KBM-7 (cell line): ENCODE measurements at regions not wholly inside any gene's neighbourhood (a gene's known extent, or its start where the extent isn't known, plus 50 kb on each side); places are given as distances from the start of the nearest gene placed in this dataset.
"Not testable (repeated sequence)": the region's sequence is repeated elsewhere in the genome, so short reads cannot be mapped to it uniquely, and the experiment has no call there.

Experiments used
- DNase-seq: peaks from one replicate; pipeline ENCODE4 v3.0.0-alpha.2; 2015
- in situ Hi-C: fragments of 300-500 bp; cut with MboI; formaldehyde crosslinking; loops from 2 replicates; pipeline ENCODE4 v1.14.3; 2020; ENCODE audit warnings: low sequenced_read_pairs, low pct_unique_long_range_greater_than_20kb, mixed read lengths

DNA sequence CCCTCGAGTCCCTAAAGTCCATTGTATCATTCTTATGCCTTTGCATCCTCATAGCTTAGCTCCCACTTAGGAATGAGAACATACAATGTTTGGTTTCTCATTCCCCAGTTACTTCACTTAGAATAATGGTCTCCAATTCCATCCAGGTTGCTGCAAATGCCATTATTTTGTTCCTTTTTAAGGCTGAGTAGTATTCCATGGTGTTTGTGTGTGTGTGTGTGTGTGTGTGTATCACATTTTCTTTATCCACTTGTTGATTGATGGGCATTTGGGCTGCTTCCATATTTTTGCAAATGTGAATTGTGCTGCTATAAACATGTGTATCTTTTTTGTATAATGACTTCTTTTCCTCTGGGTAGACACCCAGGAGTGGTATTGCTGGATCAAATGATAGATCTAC, 59.5 kb upstream of the PITX1 start:
- in situ Hi-C loops, DNase-seq: not testable (repeated sequence)

DNA sequence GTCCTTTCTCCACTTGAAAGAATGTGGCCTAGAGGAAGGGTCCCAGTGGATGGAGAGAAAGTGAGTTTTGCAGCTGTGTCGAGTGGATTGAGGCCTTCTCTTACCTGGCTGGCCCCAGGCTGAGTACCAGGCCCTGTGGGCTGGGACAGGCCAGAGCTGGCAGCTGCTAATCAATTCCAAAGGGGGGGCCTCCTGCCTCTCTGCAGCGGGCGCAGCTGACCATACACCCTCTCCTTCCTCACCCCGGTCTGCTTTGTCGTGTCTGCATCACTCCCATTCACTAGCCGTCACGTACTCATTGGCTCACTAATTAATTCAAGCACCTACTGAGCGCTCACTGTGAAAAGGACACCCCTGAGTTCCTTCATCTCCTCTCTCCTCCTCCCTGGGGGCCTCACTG, 58.4 kb upstream of the PITX1 start:
- no peak for DNase-seq
- in situ Hi-C loops: no loop called here

DNA sequence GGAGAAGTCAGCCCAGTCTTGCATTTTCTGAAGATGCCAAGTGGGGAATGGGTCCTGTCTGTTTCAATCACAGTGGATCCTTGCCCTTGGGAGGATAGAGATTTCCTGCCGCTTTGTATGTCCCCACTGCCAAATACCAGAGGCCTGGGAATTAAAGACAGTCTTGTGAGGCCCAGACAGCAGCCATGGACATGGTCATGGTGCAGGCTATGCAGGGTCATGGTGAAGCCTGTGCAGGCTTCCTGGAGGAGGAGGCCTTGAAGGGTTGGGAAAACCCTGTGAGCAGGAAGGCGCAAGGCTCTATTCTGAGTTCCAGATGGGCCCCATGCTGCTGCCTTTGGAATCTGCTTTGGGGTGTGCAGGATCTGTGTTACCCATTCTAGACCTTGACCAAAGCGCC, 57.3 kb upstream of the PITX1 start:
- DNase-seq: no peak
- in situ Hi-C loops: no loop called here

DNA sequence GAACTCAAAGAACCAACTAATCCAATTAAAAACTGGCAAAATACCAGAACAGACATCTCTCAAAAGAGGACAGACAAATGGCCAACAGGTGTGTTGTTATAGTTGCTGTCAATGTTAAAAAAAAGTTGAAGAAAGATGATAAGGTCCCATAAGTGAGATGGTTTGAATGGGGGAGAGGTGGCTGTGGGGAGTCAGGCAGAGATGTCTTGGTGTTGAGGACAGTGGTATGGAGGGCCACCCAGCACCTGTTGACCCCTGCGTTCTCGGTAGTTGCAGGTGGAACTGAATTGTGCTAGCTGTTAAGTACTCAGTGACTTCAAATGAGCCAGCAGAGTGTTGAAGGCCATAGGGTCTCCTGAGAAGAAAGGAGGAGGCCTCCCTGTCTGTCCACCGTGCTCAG, 55.9 kb upstream of the PITX1 start:
- in situ Hi-C loops: no loop called here
- no peak for DNase-seq

DNA sequence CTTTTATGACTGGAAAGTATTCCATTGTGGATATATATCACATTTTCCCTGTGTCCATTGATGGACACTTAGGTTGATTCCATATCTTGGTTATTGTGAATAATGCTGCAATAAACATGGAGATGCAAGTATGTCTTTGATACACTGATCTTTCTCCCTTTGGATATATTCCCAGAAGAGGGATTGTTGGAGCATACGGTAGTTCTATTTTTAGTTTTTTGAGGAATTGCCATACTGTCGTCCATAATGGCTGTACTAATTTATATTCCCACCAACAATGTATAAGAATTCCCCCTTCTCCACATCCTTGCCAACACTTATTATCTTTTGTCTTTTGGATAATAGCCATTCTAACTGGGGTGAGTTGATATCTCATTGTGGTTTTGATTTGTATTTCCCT, 54.9 kb upstream of the PITX1 start:
- in situ Hi-C loops: no loop called here

DNA sequence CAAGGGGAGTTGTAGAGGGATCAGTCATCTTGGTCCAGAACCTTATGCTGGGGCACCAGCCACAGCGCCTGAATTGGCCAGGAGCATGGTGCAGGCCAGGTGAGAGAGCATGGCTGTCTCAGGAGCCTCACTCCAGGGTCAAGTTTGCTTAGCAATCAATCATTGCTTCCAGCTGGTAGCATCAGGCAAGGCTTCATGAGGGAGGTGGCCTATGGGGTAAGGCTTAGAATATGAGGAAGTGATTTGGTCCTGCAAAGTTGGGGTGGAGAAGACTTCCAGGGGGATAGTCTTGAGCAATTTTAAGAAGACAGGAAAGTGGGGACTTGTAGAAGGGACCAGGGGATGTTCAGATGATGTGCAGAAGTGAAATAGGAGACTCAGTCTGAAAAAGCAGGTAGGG, 53.9 kb upstream of the PITX1 start:
- in situ Hi-C loops: no loop called here
- no peak for DNase-seq

More for the DNA sequence above, 54.9 kb upstream of the PITX1 start:
- no peak for DNase-seq

DNA sequence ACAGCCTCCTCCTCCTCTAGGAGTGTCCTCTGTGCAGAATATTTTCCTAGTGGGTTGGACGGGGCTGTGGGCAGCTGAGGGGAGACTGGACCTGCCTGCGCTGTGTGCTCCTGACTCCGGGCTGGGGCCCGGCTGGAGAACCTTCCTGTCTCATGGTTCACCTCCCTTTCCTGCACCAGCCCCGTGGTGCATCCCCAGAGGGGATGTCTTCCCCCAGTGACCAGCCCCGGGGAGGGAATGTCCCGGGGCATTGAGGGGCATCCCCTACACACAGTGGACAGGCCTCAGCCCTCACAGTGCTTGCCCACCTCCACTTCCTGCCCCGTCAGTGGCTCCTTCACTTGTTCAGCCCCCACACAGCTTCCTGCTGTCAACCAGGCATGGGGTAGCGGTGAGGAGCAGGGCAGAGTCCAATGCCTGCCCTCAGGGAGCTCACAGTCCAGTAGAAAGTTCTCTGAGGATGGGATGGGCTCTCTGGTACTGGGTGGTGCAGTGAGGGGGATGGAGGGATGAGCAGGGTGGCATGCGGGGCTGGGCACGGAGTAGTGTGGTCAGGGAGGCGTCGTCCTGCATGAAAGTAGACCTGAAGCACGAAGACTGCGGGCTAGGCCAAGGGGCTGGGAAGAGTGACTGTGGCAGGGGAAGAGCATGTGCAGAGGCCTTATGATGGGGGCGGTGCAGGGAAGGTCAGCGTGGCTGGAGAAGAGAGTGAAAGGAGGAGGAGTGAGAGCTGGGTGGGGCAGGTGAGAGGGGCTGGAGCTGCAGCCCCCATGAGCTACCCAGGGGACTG, 52.1 kb upstream of the PITX1 start:
- no peak for DNase-seq
- in situ Hi-C loops: no loop called here

DNA sequence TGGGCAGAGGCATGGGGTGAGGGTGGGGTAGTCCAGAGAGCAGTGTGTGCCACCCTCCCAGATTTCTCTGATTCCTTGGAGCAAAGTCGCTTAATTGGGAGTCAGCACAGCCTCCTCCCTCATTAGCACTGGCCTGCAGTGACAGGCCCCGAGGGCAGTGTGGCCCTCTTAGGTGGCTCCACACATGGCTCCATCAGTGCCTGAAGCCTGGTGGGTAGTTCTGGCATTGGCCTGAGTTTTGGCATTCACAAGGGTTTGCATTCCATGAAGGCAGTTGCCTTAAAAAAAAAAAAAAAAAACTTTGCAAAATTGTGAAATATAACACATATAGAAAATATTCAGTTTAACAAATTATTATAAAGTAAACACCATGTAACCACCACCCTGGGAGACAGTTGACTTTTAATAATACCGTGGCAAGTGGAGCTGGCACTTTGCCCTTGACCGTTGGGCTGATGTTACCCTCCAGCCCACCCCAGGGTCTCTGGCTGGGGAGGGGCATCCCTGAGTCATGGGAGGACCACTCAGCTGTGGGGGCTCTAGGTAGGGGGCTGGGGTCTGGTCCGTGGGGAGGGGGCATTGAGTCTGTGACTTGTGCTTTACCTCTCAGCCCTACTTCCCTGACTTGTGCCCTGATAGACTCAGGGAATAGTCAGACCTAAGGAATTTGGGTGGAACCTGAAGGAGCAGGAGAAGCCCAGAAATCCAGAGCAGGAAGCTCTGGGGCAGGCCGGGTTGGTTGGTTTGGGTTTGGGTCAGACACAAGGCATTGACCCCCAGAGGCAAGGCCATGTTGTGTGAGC, 51.3 kb upstream of the PITX1 start:
- in situ Hi-C loops: no loop called here
- no peak for DNase-seq
